HFF-Myc (cell line): ENCODE measurements at regions not wholly inside any gene's neighbourhood (a gene's known extent, or its start where the extent isn't known, plus 50 kb on each side); places are given as distances from the start of the nearest gene placed in this dataset.
"Not testable (repeated sequence)": the region's sequence is repeated elsewhere in the genome, so short reads cannot be mapped to it uniquely, and the experiment has no call there.

Experiments
- DNase-seq: peaks from one replicate; pipeline ENCODE4 v3.0.0-alpha.2; 2011; ENCODE audit warnings: low read depth; ENCODE audit errors: extremely low read depth
- H3K4me3 ChIP-seq: replicated peaks from 2 replicates; pipeline ENCODE4 v1.5.1; 2011; ENCODE audit warnings: low read depth, mild to moderate bottlenecking, control low read depth, low read length
- TF ChIP-seq, protein P1 (sequence below): IDR thresholded peaks from 2 replicates; pipeline ENCODE4 v1.5.1; 2012; ENCODE audit warnings: mild to moderate bottlenecking, low read depth, low read length, control low read depth; ENCODE audit errors: missing control alignments

DNA sequence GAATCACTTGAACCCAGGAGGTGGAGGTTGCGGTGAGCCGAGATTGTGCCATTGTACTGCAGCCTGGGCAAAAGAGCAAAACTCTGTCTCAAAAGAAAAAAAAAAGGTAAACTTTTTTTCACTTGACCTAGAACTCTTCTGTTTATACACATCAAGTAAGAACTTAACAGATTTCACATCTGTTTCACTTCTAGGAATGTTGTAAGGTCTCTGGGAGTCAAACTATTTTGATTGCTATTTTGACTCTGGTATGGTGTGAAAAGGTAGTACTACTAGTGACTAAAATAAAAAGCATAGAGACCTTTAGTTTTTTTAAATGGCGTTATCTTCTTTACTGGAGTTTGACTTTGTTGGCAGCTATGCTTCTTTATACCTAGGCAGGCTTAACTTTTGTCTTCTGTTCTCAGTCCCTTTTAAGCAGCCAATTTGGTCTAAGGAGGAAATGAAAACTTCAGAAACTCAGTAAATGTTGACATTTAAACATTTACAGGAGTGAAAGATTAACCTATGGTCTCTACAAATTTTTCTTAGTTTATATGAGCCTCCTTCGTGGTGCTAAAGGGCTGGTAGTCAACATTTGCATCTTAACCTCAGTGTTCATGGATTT, 84.7 kb downstream of the METTL2B start:
- DNase-seq, H3K4me3 ChIP-seq: not testable (repeated sequence)

- not testable (repeated sequence) for DNase-seq, H3K4me3 ChIP-seq
Observed at GRCh38 chr7:128562795-128563194, 86.2 kb downstream of the METTL2B start.

- not testable (repeated sequence) for H3K4me3 ChIP-seq, DNase-seq
Observed at GRCh38 chr7:128564123-128564700, 87.7 kb downstream of the METTL2B start.

- DNase-seq, result not testable (repeated sequence)
Observed at GRCh38 chr7:128564932-128565864, 88.7 kb downstream of the METTL2B start.

GRCh38 chr7:128575277-128575676, 96.8 kb upstream of the GARIN1A start:
- not testable (repeated sequence) for H3K4me3 ChIP-seq, DNase-seq

More at GRCh38 chr7:128564932-128565864, 88.7 kb downstream of the METTL2B start:
- not testable (repeated sequence) for H3K4me3 ChIP-seq

DNA sequence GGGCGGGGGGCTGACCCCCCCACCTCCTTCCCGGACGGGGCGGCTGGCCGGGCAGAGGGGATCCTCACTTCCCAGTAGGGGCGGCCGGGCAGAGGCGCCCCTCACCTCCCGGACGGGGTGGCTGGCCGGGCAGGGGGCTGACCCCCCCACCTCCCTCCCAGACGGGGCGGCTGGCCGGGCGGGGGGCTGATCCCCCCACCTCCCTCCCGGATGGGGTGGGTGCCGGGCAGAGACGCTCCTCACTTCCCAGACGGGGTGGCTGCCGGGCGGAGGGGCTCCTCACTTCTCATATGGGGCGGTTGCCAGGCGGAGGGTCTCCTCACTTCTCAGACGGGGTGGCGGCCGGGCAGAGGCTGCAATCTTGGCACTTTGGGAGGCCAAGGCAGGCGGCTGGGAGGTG, 95.1 kb upstream of the GARIN1A start:
- DNase-seq, H3K4me3 ChIP-seq: not testable (repeated sequence)

- DNase-seq, H3K4me3 ChIP-seq: not testable (repeated sequence)
Observed at GRCh38 chr7:128579843-128580242, 92.2 kb upstream of the GARIN1A start.

GRCh38 chr7:128581100-128581499, 91.0 kb upstream of the GARIN1A start:
- H3K4me3 ChIP-seq, result not testable (repeated sequence)
- peak; percentile 10 for DNase-seq

DNA sequence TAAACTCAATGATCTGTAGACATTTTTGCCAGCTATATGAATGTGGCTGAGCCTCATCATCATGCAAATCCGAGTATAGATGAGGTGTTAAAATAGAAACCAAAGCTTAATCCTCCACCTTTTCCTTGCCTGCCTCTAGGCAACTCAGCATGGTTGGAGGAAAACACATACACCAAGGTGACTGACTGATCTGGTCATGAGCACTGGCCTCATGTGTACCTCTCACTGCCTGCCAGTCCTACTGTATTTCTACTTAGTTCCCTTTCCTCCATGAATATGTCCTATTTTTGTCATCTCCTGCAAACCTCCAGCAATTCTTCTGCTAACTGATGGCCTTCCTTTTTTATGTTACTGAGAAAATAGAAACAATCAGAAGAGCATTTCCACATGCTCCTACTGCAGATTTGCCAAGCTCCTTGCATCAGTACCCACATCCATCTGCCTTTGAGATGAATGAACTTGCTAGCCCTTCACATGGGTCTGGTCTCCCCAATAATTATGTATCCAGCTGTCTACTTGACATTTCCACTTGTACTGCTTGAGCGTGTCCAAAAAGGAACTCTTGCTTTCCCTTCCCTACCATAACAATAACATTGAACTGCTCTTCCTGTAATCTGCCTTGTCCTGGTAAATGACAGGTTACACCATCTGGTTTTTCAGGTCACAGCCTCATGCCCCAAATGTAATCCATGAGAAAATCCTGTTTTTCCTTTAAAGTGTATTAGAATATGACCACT, 90.1 kb upstream of the GARIN1A start:
- not testable (repeated sequence) for H3K4me3 ChIP-seq, DNase-seq

DNA sequence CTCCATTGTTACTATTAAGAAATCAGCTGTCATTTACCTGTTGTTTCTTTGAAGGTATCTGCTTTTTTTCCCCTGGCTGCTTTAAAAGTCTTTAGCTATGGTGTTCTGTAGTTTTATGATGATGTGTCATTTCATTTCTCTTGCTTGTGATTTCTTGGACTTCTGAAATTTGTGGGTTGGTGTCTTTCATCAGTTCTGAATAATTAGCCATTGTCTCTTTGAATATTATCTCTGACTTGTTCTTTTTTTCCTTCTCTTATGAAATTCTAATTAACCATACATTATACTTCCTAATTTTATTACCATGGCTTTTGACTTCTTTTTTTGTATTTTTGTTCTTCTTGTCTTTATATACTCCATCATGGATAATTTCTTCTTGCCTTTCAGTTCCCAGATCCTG, 85.4 kb upstream of the GARIN1A start:
- DNase-seq, result not testable (repeated sequence)

DNA sequence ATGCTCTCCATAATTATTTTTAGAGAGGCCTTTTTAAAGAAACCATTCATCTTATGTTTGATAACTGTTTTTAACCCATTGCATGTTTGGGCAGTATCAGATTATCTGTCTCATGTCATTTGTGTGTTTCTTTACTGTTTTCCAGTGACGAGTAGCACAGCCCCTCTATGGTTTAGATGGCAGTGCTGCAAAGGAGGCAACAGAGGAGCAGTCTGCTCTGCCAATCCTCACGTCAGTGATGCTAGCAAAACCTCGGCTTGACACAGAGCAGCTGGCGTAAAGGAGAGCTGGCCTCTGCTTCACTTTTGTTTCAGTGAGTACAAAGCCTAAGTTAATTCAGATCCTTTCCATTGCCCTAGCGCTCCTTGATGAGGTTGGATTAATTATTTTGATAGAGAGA, 80.4 kb upstream of the GARIN1A start:
- TF ChIP-seq, protein P1, sequence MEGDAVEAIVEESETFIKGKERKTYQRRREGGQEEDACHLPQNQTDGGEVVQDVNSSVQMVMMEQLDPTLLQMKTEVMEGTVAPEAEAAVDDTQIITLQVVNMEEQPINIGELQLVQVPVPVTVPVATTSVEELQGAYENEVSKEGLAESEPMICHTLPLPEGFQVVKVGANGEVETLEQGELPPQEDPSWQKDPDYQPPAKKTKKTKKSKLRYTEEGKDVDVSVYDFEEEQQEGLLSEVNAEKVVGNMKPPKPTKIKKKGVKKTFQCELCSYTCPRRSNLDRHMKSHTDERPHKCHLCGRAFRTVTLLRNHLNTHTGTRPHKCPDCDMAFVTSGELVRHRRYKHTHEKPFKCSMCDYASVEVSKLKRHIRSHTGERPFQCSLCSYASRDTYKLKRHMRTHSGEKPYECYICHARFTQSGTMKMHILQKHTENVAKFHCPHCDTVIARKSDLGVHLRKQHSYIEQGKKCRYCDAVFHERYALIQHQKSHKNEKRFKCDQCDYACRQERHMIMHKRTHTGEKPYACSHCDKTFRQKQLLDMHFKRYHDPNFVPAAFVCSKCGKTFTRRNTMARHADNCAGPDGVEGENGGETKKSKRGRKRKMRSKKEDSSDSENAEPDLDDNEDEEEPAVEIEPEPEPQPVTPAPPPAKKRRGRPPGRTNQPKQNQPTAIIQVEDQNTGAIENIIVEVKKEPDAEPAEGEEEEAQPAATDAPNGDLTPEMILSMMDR, result no peak
- no peak for DNase-seq
- H3K4me3 ChIP-seq, result no peak overlapping the region

More for the DNA sequence above, 85.4 kb upstream of the GARIN1A start:
- not testable (repeated sequence) for H3K4me3 ChIP-seq

GRCh38 chr7:128592209-128592608, 79.9 kb upstream of the GARIN1A start:
- not testable (repeated sequence) for DNase-seq

DNA sequence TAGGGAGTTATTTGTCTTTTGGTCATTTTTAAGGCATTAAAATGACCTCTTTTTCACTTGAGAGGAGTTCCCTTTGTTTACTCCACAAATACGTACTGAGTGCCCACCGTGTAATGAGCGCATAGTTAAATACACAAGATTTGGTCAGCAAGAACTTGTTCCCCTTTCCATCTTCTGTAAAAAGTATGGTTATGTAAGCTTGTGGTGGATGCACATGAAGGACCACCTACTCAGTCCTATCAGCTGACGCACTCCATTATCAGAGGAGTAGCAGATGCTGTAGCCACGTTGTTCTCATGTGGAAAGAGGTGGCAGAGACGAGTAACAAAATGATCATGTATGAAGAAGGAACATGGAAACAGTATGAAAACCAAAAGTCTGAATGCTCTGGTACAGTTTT, 78.0 kb upstream of the GARIN1A start:
- not testable (repeated sequence) for H3K4me3 ChIP-seq, DNase-seq

More at GRCh38 chr7:128592209-128592608, 79.9 kb upstream of the GARIN1A start:
- not testable (repeated sequence) for H3K4me3 ChIP-seq

GRCh38 chr7:128596336-128597128, 75.6 kb upstream of the GARIN1A start:
- H3K4me3 ChIP-seq, DNase-seq: not testable (repeated sequence)

DNA sequence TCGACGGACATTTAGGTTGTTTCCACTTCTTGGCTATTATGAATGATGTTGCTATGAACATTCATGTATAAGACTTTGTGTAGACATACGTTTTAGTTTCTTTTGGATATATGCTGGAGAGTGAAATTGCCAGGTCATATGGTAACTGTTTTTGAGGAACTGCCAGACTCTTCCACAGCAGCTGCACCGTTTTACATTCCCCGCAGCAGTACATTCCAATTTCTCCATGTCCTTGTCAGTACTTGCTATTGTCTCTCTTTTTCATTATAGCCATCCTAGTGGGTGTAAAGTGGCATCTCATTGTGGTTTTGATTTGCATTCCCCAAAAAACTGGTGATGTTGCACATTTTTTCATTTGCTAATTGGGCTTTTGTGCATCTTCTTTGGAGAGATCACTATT, 73.1 kb upstream of the GARIN1A start:
- not testable (repeated sequence) for DNase-seq, H3K4me3 ChIP-seq
